ENCODE measurements at regions not wholly inside any gene's neighbourhood (a gene's known extent, or its start where the extent isn't known, plus 50 kb on each side); places are given as distances from the start of the nearest gene placed in this dataset.
"Not testable (repeated sequence)": the region's sequence is repeated elsewhere in the genome, so short reads cannot be mapped to it uniquely, and the experiment has no call there.

DNA sequence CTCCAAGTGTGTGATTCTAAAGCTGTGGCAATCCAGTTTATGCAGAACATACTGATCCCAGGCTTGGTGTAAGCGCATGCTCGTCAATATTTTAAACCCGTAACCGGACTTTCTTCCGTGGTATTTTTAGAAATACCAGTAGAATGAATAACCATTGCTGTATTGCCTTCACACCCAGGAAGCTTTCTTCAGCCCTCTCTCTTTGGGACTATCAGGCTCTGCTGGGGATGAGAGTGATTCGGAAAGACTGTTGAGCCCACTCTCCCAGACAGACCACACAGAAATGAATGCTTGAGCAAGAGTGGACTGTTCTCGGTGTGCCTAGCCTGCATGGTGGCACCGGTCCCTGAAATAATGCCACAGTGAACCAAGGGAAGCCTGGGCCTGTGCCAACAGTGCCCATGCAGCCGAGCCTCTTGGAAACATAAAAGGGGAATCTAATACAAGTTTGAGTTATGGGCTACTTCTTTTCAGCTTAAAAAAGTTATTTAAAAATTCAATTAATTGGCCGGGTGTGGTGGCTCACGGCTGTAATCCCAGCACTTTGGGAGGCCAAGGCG lies 89.9 kb upstream of the ELAC2 start:
- no peaks in the 10 kb centered on the region for H3K36me3 Mint-ChIP-seq
- no peaks in the 10 kb centered on the region for H3K9me3 Mint-ChIP-seq
- no peak for DNase-seq (ENCODE audit: low spot score in 2 of 2)
- ATAC-seq = no peak
- no peaks in the 10 kb centered on the region for H3K4me1 Mint-ChIP-seq
- H3K4me3 Mint-ChIP-seq = no peak overlapping the region
- no peak overlapping the region for H3K27ac Mint-ChIP-seq

DNA sequence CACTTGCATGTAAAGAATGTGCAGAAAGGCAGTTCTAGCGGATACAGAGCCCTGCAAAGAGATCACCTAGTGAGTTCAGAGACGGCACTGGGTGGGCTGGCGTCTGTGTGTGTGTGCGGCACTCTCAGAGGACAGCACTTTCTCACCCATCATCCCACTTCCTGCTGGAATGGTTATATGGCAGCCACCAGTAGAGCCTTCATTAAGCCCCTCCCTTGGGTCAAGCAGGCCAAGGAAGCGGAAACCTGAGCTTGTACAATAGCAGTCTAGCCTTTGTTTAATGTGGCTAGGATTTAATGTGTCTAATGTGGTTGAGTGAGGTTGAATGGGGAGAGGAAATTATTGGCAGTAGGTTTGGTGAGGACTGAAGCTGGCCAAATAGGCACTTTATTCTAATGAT lies 88.3 kb upstream of the ELAC2 start:
- ATAC-seq (no peak), DNase-seq (ENCODE audit: low spot score in 2 of 2) (no peak)
- Mint-ChIP-seq H3K4me3 (no peak overlapping the region), H3K9me3 (no peaks in the 10 kb centered on the region), H3K27ac (no peak overlapping the region), H3K36me3 (no peaks in the 10 kb centered on the region), H3K4me1 (no peaks in the 10 kb centered on the region)

DNA sequence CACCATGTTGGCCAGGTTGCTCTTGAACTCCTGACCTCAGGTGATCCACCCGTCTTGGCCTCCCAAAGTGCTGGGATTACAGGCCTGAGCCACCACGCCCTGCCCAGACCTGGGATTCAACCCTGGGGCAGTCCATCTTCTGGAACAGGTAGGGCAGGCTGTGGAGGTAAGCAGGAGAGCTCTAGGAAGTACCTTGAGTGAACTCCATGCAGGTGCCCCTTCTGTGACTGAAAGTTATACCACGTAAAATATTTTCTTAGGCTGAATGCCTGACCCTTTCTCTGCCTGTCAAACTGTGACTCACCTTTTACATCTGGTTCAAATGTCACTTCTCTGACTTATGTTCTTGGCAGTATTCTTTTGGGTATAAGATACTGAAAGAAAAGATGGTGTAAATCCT lies 86.7 kb upstream of the ELAC2 start:
- ATAC-seq (no peak), DNase-seq (ENCODE audit: low spot score in 2 of 2) (no peak)
- no peaks in the 10 kb centered on the region for H3K9me3 Mint-ChIP-seq
- no peaks in the 10 kb centered on the region for H3K36me3 Mint-ChIP-seq
- no peaks in the 10 kb centered on the region for H3K4me1 Mint-ChIP-seq
- no peak overlapping the region for H3K27ac Mint-ChIP-seq
- no peak overlapping the region for H3K4me3 Mint-ChIP-seq

DNA sequence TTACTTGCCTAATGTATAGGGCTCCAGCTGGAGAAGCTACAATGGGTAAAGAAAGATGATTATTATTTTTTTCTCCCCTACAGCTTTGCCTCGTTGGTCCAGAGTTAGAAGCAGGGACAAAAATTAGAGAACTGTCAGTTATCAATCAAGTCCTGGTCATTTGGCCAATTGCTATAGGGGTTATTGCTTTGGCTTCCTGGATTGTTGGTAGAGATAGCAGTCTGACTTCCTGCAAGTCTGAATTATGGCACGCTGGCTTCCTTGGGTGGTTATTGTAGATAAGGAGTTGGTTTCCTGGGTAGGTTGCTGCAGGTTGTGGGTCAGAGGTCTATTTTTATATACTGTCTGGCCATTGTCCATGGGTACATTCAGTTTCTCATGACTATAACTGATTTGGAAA lies 84.7 kb upstream of the ELAC2 start:
- no peaks in the 10 kb centered on the region for H3K4me1 Mint-ChIP-seq
- H3K36me3 Mint-ChIP-seq = no peaks in the 10 kb centered on the region
- no peaks in the 10 kb centered on the region for H3K9me3 Mint-ChIP-seq
- no peak overlapping the region for H3K27ac Mint-ChIP-seq
- DNase-seq (ENCODE audit: low spot score in 2 of 2) = no peak
- no peak overlapping the region for H3K4me3 Mint-ChIP-seq
- no peak for ATAC-seq

DNA sequence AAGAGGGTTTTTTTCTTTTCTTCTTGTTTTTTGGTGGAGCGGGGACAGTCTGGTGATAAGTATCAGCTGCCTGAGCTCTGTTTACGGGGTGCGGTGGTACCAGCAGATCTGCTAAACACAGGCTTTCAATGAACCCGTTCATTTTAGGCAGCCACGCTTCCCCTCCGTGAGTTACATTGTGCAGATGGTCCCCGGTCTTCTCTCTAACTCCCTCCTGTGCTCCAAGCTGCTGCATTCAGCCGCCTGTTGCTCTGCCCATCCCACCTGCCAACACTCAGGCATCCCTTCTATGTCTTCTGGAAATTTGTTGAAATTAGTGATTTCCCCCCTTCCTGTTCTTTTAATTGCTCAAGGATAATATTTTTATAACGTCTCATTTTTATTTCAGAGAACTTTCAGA lies 82.1 kb upstream of the ELAC2 start:
- ATAC-seq (no peak), DNase-seq (ENCODE audit: low spot score in 2 of 2) (no peak)
- Mint-ChIP-seq H3K4me3 (no peak overlapping the region), H3K27ac (no peak overlapping the region), H3K36me3 (no peaks in the 10 kb centered on the region), H3K9me3 (no peaks in the 10 kb centered on the region), H3K4me1 (no peaks in the 10 kb centered on the region)

DNA sequence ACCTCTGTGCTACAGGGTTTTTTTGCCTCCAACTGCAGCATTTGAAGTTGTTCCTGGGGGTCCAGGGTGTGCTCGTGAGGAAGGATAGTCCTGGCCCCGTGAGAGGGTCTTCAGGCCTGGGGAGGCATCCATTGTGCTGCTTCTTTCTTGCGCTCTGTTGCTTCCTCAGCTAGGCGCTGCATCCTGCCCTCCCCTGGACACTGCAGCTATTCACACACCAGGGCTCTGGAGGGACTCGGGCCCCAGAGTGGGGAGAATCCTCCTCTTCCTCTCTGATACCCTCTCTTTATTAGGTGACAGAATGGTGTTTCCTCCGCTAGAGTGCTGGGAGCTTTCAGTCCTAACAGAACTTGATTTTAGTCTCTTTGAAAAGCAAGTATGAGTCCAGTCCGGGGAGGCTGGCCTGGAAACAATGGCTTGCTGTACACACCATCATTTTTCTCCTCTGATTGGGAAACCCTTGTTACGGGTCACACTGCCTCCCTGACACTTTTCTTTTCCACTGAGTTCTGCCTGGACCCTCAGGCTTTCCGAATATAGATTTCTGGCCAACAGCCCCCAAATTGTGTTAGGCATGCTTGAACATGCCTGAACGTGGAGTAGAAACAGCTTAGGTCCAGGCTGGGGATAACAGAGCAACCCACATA lies 81.4 kb upstream of the ELAC2 start:
- H3K27ac Mint-ChIP-seq = no peak overlapping the region
- no peak overlapping the region for H3K4me3 Mint-ChIP-seq
- ATAC-seq (no peak), DNase-seq (ENCODE audit: low spot score in 2 of 2) (no peak)
- no peaks in the 10 kb centered on the region for H3K4me1 Mint-ChIP-seq
- no peaks in the 10 kb centered on the region for H3K36me3 Mint-ChIP-seq
- no peaks in the 10 kb centered on the region for H3K9me3 Mint-ChIP-seq

DNA sequence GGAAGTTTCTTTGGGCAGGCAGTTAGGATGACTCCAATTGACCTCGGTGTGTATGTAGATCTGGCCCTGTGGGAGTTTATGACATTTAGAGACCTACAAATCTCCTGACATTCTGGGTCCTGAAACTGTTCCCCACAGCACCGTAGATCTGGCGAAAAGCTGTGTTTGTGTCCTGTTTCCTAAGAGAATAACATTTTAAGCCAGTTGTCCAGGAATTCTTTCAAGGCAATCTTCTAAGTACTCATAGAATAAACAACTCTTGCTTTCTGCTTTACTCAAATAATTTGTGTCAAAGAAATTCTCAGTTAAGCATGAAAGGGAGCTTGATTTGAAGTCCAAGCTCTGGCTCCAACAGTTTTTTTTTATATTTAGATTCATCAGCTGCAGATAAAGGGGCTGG lies 78.5 kb upstream of the ELAC2 start:
- Mint-ChIP-seq H3K4me3 (no peak overlapping the region), H3K36me3 (no peaks in the 10 kb centered on the region), H3K4me1 (no peaks in the 10 kb centered on the region), H3K27ac (no peak overlapping the region), H3K9me3 (no peaks in the 10 kb centered on the region)
- ATAC-seq (no peak), DNase-seq (ENCODE audit: low spot score in 2 of 2) (no peak)

DNA sequence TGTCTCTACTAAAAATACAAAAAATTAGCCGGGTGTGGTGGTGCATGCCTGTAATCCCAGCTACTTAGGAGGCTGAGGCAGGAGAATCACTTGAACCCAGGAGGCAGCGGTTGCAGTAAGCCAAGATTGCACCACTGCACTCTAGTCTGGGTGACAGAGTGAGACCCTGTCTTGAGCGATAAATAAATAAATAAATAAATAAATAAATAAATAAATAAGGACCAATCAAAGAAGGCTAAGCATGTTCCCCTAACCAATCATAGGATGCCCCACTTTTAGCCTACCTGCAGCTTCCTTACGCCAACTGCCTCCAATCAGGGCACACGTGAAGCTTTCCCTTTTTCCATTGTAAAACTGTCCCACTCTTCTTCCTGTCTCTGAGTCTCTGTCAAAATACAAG lies 74.2 kb upstream of the ELAC2 start:
- not testable (repeated sequence) for ATAC-seq; H3K27ac Mint-ChIP-seq; DNase-seq (ENCODE audit: low spot score in 2 of 2); H3K9me3 Mint-ChIP-seq; H3K4me1 Mint-ChIP-seq; H3K36me3 Mint-ChIP-seq; H3K4me3 Mint-ChIP-seq

DNA sequence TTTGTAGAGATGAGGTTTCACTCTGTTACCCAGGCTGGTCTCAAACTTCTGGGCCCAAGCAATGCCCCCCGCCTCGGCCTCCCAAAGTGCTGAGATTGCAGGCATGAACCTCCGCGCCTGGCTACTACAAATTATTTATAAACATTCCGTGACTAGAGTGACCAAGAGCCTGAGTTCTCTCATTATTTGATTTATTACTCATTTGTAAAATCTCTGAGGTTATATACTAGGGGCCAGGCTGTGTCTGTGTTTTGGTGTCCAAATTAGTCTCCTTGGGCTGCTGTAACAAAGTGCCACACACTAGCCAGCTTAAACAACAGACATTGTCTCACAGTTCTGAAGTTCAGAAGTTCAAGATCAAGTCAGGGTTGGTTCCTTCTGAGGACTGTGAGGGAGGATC lies 70.8 kb upstream of the ELAC2 start:
- ATAC-seq (no peak), DNase-seq (ENCODE audit: low spot score in 2 of 2) (no peak)
- no peaks in the 10 kb centered on the region for H3K9me3 Mint-ChIP-seq
- no peaks in the 10 kb centered on the region for H3K4me1 Mint-ChIP-seq
- H3K27ac Mint-ChIP-seq = no peak overlapping the region
- no peaks in the 10 kb centered on the region for H3K36me3 Mint-ChIP-seq
- H3K4me3 Mint-ChIP-seq = no peak overlapping the region

DNA sequence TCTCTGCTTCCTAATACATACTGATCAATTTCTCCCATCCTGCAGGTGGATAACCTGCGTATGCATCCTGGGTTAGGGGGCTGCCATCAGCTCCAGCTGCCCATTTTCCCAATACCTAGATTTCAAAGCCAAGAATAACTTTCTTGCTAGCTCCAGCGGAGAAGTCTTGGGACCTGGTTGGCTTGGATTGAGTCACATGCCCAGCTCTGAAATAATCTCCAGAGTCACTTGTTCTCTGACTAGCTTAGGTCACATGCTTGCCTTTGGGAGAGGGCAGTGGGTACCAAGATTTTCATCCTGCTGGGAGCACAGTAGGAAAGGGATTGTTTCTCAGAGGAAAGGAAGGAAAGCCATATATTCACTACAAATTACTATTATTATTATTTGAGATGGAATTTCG lies 70.0 kb upstream of the ELAC2 start:
- Mint-ChIP-seq H3K36me3 (no peaks in the 10 kb centered on the region), H3K9me3 (no peaks in the 10 kb centered on the region), H3K27ac (no peak overlapping the region), H3K4me3 (no peak overlapping the region), H3K4me1 (no peaks in the 10 kb centered on the region)
- DNase-seq (ENCODE audit: low spot score in 2 of 2) = no peak
- no peak for ATAC-seq

DNA sequence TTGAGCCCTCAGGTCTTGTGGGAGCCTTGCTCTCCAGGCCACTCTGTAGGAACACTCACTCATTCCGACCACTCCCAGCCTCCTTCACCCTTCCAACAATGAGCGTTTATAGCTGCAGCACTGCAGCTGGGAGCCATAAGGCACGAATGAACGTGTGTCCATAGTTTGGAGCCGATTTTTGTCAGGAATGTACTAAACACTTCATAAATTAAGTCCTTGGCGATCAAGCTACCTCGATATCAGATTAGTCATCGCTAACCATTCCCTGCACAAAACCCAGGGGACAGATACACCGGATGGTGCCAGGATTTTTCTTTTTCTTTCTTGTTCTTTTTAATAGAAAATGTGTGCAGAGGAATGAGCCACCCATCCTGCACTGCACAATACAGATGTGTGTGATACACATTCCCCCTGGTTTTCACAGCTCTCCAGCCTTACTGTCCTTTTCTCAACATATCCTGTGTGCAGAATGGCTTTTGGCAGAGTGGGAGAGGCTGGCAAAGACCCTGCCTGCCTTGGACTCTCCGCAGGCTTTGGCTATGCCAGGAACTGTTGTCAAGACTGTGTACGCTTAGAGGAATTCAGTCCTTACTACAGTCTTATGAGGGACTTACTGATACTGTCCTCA lies 68.4 kb upstream of the ELAC2 start:
- H3K4me3 Mint-ChIP-seq = no peak overlapping the region
- no peaks in the 10 kb centered on the region for H3K36me3 Mint-ChIP-seq
- no peaks in the 10 kb centered on the region for H3K4me1 Mint-ChIP-seq
- no peak for DNase-seq (ENCODE audit: low spot score in 2 of 2)
- no peaks in the 10 kb centered on the region for H3K9me3 Mint-ChIP-seq
- ATAC-seq = no peak
- H3K27ac Mint-ChIP-seq = no peak overlapping the region

DNA sequence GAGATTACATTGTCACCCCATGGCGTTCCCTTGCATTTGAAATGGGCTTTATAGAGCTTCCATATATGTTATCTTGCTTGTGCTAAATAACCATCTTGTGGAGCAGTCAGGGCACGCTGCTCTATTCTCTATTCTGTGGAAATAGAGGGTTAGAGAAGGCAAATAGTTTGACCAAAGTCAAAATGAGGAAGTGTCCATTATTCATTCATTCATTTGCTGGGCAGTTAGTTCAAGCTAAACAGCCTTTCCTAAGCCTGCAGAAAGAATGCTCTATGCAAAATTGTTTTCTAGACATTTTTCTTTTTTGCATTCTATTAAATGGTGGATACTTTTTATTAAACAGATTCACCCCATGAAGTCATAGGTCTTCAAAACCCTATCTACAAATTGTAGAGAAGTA lies 67.8 kb upstream of the ELAC2 start:
- Mint-ChIP-seq H3K27ac (no peak overlapping the region), H3K36me3 (no peaks in the 10 kb centered on the region), H3K4me1 (no peaks in the 10 kb centered on the region), H3K9me3 (no peaks in the 10 kb centered on the region), H3K4me3 (no peak overlapping the region)
- DNase-seq (ENCODE audit: low spot score in 2 of 2) = no peak
- no peak for ATAC-seq

DNA sequence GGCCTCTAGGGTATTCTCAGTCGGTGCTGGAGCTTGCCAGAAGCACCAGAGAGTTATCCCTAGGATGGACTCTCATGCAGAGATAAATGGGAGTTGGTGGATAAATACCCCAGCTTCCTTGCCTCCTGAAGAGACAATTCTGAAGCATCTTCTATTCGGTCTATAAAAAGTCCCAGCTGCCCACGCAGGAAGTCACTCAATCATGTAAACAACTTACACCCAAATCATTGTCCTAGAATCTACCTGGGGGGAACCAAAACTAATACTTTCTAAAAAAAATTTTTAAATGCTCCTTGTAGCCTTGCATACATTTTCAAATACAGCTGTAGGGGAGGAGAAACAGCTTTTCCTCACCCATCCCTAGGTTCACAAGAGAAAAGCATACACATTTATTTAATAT lies 66.6 kb upstream of the ELAC2 start:
- H3K9me3 Mint-ChIP-seq = no peaks in the 10 kb centered on the region
- H3K27ac Mint-ChIP-seq = no peak overlapping the region
- no peak overlapping the region for H3K4me3 Mint-ChIP-seq
- ATAC-seq (no peak), DNase-seq (ENCODE audit: low spot score in 2 of 2) (no peak)
- no peaks in the 10 kb centered on the region for H3K4me1 Mint-ChIP-seq
- H3K36me3 Mint-ChIP-seq = no peaks in the 10 kb centered on the region

DNA sequence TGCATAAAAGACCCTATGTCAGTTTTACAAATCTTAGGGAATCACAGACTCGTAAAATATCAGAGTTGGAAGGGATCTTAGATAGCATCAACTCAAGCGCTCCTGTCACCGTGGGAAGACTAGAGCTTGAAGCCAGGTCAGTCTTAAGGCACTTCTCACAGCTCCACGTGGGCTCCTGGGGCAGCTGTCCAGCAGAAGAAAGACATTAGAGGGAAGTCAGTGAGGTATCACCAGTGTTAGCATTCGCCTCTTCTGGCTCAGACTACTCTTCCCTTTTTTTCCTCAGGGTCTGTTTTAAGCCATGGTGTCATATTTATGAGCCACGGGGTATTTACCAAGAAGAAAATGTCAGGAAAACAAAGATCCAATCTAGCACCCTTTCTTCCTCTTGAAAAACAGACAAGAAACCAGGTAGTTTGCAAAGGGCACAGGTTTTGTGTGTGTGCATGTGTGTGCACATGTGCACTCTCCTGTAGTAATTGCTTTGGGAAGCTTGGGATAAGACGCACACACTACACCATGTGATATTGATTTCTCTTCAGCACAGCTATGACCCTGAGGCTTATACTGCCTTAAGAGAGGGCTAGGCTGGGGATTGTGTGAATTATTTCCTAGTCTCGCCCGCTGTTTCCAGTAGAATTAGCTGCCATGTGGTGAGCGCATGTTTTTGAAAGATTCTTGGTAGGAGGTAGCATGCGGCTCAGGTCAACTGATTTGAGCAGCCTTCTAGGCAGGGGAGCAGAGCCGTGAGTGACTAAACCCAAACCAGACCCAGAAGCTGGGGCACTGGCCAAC lies 61.0 kb upstream of the ELAC2 start:
- Mint-ChIP-seq H3K36me3 (no peaks in the 10 kb centered on the region), H3K27ac (no peak overlapping the region), H3K4me1 (no peaks in the 10 kb centered on the region), H3K9me3 (no peaks in the 10 kb centered on the region), H3K4me3 (no peak overlapping the region)
- ATAC-seq (no peak), DNase-seq (ENCODE audit: low spot score in 2 of 2) (no peak)

DNA sequence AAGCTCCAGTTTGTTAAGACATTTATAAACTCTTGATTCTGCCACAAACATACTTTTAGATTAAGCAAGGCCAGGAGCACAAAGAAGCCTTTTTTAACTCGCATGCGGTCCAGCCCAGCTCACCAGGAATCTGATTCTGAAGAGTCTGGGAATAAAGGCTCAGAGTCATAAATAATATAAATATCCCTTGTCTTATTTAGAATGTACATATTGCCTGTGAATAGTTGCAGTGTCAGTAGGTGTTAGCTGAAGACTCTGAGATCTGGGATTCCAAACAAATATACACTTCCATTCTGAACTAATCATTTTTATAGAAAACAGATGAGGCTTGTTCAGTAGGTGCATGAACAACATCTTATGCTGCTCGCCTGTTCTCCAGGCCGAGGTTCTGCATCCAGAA lies 59.1 kb upstream of the ELAC2 start:
- Mint-ChIP-seq H3K9me3 (no peaks in the 10 kb centered on the region), H3K27ac (no peak overlapping the region), H3K4me3 (no peak overlapping the region), H3K36me3 (no peaks in the 10 kb centered on the region), H3K4me1 (no peaks in the 10 kb centered on the region)
- ATAC-seq (no peak), DNase-seq (ENCODE audit: low spot score in 2 of 2) (no peak)

DNA sequence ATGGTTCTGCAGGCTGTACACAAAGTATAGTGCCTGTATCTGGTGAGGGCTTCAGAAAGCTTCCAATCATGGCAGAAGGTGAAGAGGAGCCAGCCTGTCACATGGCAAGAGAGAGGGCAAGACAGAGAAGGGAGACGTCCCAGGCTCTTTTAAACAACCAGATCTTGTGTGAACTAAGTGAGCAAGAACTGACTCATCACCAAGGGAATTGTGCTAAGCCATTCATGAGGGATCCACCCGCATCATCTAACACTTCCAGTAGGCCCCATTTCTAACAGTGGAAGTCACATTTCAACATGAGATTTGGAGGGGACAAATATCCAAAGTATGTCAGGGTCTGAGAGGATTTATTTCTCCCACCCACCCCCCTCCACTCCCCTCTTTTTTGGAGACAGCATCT lies 56.2 kb upstream of the ELAC2 start:
- ATAC-seq (no peak), DNase-seq (ENCODE audit: low spot score in 2 of 2) (no peak)
- Mint-ChIP-seq H3K4me3 (no peak overlapping the region), H3K36me3 (no peaks in the 10 kb centered on the region), H3K4me1 (no peaks in the 10 kb centered on the region), H3K9me3 (no peaks in the 10 kb centered on the region), H3K27ac (no peak overlapping the region)

Measured in stimulated activated effector memory CD8-positive, alpha-beta T cell treated with anti-CD3 and anti-CD28 coated beads, Interleukin-12 subunit alpha, Interleukin-12 subunit beta, amount 100 ng/mL, for 72 hours (primary cell).